HG02870 (cell line): ENCODE measurements at regions not wholly inside any gene's neighbourhood (a gene's known extent, or its start where the extent isn't known, plus 50 kb on each side); places are given as distances from the start of the nearest gene placed in this dataset.
"Not testable (repeated sequence)": the region's sequence is repeated elsewhere in the genome, so short reads cannot be mapped to it uniquely, and the experiment has no call there.

Experiments used
- ATAC-seq: cut with Tn5 transposase; IDR thresholded peaks from one replicate; pipeline ENCODE4 v1.9.1; 2021; ENCODE audit warnings: mild to moderate bottlenecking, moderate library complexity; ENCODE audit not compliant: unreplicated experiment

DNA sequence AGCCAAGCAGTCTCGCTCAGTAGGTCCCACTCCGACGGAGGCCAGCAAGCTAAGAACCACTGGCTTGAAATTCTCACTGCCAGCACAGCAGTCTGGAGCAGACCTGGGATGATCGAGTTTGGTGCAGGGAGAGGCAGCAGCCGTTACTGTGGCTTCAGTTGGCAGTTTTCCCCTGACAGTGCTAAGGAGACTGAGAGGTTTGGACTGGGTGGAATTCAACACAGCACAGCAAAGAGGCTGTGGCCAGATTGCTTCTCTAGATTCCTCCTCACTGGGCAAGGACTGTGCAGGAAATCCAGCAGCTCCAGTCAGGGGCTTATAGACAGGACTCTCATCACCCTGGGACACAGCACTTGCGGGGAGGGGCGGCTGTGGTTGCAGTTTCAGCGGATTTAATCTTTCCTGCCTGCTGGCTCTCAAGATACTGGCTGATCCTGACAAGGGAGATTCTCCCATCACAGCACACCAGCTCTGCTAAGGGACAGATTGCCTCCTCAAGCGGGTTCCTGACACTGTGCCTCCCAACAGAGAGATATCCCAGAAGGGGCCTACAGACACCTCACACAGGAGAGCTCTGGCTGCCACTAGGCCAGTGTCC is 122.1 kb downstream of the YIPF5 start:
- no peak for ATAC-seq

DNA sequence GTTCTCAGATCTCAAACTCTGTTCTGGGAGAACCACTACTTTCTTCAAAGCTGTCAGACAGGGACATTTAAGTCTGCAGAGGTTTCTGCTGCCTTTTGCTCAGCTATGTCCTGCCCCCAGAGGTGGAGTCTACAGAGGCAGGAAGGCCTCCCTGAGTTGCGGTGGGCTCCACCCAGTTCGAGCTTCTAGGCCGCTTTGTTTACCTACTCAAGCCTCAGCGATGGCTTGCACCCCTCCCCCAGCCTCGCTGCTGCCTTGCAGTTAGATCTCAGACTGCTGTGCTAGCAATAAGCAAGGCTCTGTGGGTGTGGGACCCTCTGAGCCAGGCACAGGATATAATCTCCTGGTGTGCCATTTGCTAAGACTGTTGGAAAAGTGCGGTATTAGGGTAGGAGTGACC is 115.1 kb downstream of the YIPF5 start:
- ATAC-seq: not testable (repeated sequence)

DNA sequence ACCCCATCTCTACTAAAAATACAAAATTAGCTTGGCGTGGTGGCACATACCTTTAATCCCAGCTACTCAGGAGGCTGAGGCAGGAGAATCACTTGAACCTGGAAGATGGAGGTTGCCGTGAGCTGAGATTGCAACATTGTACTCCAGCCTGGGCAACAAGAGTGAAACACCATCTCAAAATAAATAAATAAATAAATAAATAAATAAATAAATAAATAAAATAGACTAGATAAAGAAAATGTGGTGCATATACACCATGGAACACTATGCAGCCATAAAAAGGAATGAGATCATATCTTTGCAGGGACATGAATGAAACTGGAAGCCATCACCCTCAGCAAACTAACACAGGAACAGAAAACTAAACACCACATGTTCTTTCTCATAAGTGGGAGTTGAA is 110.4 kb downstream of the YIPF5 start:
- not testable (repeated sequence) for ATAC-seq

DNA sequence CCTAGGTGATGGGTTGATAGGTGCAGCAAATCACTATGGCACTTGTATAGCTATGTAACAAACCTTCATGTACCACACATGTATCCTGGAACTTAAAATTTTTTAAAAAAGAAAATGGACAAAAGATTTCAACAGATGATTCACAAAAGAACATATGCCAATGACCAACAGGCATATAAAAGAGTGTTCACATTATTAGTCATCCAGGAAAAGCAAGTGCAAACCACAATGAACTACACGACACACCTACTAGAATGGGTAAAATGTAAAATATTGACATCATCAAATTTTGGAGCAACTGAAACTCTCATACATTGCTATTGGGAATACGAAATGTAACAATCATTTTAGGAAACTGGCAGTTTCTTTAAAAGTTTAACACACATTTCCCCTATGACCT is 109.9 kb downstream of the YIPF5 start:
- ATAC-seq: no peak

DNA sequence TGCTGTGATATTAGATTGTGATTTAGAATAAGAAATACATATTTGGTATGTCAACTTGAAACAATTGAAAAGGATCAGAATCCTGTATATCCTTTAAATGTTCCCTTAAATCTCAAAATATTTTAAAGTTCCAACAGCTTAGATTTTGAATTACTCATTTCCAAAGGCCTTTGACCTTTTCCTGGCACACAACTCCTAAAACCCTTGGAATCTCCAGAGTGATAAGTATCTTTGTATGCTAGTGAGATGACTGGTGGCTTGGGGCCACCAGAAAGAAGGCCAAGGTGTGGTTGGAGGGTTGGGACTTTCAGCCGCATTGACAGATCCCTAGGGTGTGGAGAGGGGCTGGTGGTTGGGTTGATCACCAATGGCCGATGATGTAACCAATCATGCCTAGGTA is 104.7 kb downstream of the YIPF5 start:
- ATAC-seq: no peak

DNA sequence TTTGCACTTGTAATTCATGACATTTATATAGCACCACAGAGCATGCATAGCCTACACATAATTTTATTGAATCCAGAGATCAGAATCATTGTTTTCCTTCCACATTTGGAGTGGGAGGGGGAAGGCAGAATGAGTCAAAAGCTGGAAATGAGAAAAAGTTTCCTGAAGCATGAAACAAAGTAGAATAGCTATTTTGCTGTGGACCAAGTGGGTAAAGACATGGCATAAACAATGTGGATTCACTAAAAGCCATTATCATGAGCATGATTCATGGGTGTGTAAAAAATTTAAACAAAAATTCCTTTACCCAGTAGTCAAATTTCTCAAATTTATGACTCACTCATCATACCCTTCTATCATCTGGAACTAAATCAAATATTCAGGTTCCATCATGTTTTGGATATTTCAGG is 97.9 kb downstream of the YIPF5 start:
- ATAC-seq: no peak

DNA sequence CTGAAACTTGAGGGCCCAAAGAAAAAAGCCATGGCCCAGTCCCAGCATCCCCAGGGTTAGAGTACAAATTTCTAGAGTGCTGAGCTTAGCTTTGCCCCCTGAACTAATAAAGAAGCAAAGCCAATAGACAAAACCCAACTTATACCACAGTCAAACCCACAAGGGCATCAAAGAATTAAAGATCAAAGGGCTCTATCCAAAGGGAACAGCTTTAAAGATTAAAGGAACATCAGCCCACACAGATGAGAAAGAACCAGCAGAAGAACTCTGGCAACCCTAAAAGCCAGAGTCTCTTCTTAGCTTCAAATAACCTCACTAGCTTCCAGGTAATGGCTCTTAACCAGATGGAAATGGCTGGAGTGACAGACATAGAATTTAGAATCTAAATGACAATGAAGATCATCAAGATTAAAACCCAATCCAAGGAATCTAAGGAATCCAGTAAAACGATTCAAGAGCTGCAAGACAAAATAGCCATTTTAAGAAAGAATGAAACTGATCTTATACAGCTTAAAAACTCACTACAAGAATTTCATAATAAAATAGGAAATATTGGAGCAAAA is 93.9 kb downstream of the YIPF5 start:
- ATAC-seq: no peak

DNA sequence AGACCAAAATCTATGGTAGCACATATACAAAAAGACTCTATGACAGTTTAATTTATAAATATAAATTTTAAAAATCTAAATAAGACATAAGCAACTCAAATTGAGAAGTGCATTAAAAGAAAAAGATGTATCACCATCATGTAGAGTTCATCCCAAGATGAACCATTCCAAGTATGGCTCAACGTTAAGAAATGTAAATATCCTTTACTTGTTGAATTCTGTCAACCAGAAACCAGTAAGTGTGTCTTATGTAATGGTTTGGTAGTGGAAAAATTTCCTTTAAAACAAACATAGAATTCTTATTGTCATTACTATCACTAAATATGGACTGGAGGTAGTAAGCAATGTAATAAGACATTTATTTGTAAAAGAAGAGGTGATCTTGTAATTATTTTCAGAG is 87.3 kb downstream of the YIPF5 start:
- ATAC-seq: no peak

DNA sequence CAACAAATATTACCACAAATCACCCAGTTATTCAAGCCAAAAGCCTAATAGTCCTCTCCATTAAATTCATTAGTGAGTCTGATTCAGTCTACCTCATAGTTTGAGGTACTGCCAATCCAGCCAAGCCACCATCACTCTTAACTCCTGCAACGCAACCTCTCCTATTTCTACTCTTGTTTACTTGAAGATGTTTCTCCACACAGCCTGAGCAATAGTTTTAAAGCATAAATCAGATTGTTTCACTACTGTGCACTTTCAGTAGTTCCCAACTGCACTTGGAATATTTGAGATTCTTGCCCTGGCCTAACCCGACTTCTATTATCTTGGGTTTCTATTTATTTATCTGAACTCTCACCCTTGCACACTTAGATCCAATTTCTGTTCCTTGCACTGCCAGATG is 85.5 kb downstream of the YIPF5 start:
- ATAC-seq: no peak

DNA sequence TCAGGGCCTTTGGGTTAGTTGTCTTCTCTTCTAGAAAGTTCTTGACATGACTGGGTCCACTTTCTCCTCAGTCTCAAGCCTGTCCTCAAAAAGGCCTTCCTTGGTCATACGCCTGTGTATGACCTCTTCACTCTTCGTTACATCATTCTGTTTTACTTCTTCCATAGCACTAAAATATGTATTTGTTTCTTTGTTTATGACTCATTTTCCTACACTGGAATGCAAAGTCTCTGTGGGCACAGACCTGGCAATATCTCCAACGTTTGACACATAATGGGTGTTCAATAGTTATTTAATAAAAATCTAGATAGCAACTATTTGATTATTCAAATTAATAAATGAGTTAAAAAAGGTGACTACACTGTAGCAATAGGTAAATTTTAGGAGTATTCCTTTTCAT is 85.1 kb downstream of the YIPF5 start:
- ATAC-seq: no peak

DNA sequence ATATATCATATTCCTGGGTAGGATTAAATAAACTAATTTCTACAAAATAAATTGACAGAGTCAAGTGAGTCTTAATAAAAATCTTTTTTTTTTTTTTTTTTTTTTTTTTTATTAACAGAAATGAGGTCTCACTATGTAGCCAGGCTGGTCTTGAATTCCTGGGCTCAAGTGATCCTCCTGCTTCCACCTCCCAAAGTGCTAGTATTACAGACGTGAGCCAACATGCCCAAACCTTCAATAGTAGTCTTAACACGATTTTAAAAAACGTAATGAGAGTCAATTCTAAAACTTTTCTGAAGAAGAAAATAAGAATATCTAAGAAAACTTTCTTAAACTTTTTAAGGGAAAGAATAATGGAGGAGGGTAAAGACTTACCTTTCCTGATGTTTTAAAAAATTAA is 84.2 kb downstream of the YIPF5 start:
- ATAC-seq: no peak

DNA sequence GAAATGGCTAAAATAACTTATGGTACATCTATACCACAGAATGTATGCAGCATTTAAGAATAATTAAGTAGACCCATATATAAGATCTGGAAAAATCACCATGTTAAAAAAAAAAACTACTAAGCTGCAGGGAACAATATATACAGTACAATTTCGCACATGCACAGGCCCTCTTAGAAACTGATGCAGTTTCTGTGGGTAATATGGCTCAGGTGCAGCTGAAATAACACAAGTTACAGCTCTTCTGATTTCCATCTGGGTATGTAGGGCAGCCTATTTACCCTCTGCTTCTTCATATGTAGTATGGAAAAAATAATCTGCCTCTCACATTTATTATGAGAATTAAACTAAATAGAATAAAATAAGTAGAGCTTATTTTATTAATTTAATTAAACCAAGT is 82.9 kb downstream of the YIPF5 start:
- ATAC-seq: no peak

DNA sequence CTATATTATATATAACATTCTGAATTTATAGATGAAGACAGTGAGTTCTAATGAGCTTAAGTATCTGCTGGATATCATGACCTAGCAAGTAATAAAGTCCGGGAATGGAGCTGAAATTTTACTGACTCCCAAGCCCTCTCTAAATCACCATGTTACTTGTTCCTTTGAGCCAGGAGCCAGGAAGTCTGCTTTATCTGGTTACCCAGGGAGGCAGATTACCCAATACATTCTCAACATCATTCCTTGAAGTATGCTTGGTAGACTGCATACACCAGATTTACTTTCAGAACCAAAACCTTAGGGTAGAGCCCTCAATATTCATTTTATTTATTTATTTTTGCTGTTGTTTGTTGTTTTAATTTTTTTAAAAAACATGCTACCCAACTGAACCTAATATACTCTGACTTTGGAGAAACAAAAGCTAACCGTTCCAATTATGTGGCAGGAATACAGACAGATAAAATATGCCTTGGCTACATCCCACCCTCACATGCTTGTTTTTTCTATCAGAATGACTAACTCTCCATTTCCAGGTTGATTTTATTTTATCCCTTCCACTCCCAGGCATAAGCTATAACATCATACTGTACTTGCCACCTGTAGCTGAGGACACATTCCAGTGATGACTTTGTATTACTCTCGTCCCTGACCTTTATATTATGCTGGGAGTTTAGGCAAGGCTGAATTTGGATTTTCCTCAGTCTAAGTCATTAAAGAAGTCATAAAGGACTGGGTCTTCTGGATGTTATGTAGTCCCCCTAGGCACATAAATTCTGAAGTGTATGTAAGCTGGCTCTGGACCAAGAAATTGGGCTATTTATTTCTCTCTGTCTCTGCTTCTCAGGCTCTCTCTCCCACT is 82.0 kb downstream of the YIPF5 start:
- ATAC-seq: no peak

DNA sequence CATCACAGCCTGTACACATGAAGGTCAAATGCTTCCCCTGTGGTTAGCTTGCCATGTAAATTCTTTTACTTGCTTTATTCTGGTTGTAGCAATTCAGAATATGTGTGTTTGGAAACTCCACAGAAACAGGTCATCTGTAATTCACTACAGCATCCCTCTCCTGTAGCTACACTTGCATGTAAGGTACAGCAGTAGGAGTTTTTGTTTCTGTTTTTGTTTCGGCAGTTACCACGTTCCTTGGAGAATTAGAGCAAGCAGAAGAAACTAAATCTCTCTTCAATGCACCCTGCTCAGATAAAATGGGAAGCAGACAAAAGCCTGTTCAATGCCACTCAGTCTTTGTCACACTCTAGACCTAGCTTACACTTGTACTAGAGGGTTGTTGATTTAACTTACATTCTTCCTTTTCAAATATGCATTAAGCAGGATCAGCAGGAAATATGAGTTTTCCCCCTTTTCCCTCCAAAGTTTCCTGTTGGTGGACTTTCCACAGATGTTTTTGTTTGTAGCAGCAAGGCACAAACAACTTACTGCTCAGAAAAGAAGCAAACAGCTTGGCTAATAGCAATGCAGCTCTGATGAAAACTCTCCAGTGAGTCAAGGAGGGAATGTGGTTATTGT is 80.9 kb downstream of the YIPF5 start:
- peak; percentile 55 for ATAC-seq

DNA sequence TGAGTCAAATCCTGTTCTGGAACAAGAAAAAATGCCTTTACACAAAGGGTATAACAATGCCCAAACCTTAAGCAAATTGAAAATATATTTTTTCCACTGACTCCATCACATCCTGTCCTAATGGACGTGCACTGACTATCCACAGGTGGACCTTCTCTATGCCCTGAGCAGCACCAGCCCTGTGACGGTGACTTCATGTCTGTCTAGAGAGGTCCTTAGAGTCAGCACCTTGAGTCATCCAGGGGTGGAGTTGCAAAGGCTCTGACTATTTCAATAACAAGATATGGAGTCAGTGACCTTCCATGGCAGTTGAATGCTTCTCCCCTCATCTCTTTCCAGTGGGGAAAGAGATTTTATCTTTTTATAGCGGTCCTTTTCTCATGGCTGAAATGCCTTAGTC is 78.0 kb downstream of the YIPF5 start:
- ATAC-seq: no peak

DNA sequence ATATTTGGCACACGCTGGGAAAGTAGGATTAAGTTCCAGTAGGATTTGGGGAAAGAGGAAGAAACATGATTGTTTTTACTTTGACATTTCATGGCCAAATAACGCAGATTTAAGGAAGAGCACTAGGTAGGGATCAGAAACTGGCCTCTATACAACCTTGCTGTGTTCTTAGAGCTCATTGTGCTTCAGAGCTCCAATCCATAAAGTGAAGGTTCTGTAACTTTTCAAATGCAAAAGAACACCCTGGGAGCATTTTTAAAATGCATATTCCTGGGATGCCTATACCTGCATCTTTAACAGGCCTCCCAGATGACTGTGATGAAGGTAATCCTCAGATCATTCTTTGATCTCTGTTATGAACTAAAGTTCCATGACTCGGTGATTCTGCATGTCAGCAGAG is 77.1 kb downstream of the YIPF5 start:
- no peak for ATAC-seq

DNA sequence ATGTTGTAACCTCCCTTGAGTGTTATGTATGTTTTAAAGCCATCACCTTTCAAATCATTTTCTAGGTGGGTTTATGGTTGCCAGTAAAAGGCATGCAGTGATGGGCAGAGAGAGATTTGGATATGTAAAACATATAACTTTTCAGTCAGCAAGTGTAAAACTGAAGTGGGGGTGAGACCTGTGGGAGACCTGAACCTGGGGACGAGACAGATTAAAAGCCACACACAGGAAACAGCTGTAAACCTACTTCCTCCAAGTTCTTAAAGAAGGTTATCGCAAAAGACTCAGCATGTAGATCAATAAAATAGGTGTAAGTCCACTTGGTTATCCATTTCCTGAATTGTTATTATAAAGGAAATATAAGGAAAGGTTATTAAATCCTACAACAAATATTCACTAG is 76.6 kb downstream of the YIPF5 start:
- no peak for ATAC-seq

DNA sequence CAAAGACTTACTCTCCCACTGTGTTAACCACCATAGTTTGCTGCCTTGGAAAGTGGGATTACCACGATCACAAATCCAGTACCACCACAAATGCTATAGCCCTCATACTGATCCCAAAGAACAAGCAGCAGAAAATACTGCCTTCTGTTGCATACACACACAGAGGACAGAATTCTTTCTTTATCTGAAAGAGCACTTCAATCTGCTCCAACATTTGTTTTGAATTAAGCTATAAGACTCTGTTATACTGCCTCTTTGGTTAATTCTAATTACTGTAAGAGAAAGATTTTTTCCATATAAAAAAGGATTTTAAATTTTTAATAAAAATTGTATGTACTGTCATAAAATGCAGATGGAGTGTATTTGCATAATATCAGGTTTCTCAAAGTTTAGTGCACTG is 69.8 kb downstream of the YIPF5 start:
- ATAC-seq: no peak

DNA sequence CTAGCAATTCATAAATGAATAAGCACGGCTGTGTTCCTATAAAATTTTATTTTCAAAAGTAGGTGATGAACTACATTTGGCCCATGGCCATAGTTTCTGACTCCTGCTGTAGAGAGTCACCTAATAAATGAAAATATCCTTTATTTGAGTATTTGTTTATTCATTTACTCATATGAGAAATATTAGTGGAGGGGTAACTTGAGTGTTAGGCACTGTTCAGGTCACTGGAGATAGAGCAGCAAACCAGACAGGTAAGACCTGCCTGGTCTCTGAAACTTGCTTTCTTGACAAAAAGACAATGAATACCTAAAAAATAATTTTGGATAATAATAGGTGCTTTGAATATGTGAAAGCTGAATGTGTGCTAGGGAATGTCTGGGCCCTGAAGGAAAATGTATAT is 68.8 kb downstream of the YIPF5 start:
- no peak for ATAC-seq

DNA sequence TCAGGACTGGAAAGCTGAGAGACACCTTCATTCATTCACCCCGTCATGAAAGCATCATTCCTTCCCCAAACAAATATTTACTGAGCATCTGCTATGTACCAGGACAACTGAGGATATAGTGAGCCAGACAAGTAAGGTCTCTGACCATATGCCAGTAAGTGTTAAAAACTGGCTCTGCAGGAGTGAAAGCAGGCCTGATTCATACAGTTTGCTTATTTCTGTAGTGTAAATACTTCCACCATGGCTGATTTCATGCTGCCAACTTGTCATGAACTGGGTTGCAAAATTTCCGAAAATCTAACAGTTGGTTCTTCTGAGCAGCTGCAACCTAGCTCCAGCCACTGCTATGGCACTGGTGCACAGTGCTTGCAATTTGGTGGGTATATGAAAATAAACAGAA is 68.1 kb downstream of the YIPF5 start:
- no peak for ATAC-seq

DNA sequence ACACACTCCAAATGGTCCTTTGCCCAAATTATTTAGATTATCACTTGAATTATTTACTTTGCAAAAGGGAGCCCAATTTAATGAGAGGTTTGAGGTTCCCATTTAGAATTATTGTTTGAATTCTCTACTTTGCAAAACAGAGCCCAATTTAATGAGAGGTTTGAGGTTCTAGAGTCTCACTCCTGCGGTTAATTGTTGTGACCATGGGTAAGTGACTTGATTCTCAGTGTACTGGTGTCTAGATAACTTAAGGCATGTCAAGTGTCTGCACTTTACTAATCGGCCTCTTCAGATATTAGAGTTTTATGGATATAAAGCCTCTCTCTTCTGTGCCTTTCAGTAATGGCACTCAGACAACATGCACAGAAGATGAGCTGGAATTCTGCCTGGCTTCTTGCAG is 67.5 kb downstream of the YIPF5 start:
- no peak for ATAC-seq
